HCT116 (cell line): ENCODE measurements at regions not wholly inside any gene's neighbourhood (a gene's known extent, or its start where the extent isn't known, plus 50 kb on each side); places are given as distances from the start of the nearest gene placed in this dataset.

Experiments used
- ATAC-seq: fragments of 200-7000 bp; cut with Tn5 transposase; 2 replicates; pipeline ENCODE4 v1.9.1; 2020; ENCODE audit warnings: mild to moderate bottlenecking, moderate library complexity
- BruUV-seq: library from RNA; stranded (reverse); fragments of 400-500 nt; replicated peaks from 2 replicates; lab custom pipeline; 2021; lab: Mats Ljungman, UMichigan
- CTCF ChIA-PET: fragments of 300-600 bp; sonication (Branson Sonifier 250); formaldehyde crosslinking; loops from one replicate; lab custom pipeline; 2021; ENCODE audit warnings: antibody characterized with exemption; lab: Charles Lee
- POLR2A ChIA-PET: fragments of 300-600, 350-600 bp; sonication (Branson Sonifier 250); formaldehyde crosslinking; loops from one replicate; lab custom pipeline; 2021; ENCODE audit warnings: antibody characterized with exemption; lab: Charles Lee
- RAD21 ChIA-PET, 2 experiments: fragments of 300-600 bp; sonication (Branson Sonifier 250); formaldehyde crosslinking; loops; one replicate each; lab custom pipeline; 2023; ENCODE audit warnings: low total read pairs in 2 of 2; ENCODE audit not compliant: uncharacterized antibody in 2 of 2, unreplicated experiment in 2 of 2, low non-redundant PET in 1 of 2; lab: Charles Lee
- DNase-seq: peaks from one replicate; pipeline ENCODE4 v3.0.0-alpha.2; 2010; ENCODE audit warnings: low read depth, low spot score
- H2AFZ ChIP-seq: fragments of 200-600 bp; shearing (Covaris generic), sonication (generic); 2 replicates; pipeline ENCODE4 v1.6.1; 2017; ENCODE audit warnings: low read depth, mixed run types, mixed read lengths, antibody characterized with exemption, low read length; ENCODE audit not compliant: poor library complexity, severe bottlenecking
- H3K27ac ChIP-seq: 2 replicates; pipeline ENCODE4 v1.5.1; 2012; ENCODE audit warnings: low read depth, low read length
- H3K27me3 ChIP-seq: fragments of 200-600 bp; sonication (generic); 2 replicates; pipeline ENCODE4 v1.6.1; 2016; ENCODE audit warnings: mixed run types, low read length, mixed read lengths; ENCODE audit not compliant: insufficient read depth
- H3K36me3 ChIP-seq, 2 experiments: fragments of 200-500 bp in 1 of 2; fragments of 200-600 bp in 1 of 2; sonication (Bioruptor generic) in 1 of 2; sonication (generic) in 1 of 2; 2 replicates each; pipeline versions ENCODE4 v1.5.1 to v1.6.1; 2014 to 2016; ENCODE audit warnings: low read length in 2 of 2, inconsistent platforms in 1 of 2, mixed read lengths in 1 of 2, mixed run types in 1 of 2; ENCODE audit not compliant: insufficient read depth in 2 of 2, control insufficient read depth in 1 of 2
- H3K4me1 ChIP-seq, 2 experiments: fragments of 200-600 bp in 1 of 2; sonication (generic) in 1 of 2; 2 replicates each; pipeline versions ENCODE4 v1.5.1 to v1.6.1; 2012 to 2017; ENCODE audit warnings: low read length in 2 of 2, inconsistent platforms in 1 of 2, mild to moderate bottlenecking in 1 of 2, mixed read lengths in 1 of 2, mixed run types in 1 of 2, moderate library complexity in 1 of 2; ENCODE audit not compliant: insufficient read depth in 2 of 2, control insufficient read depth in 1 of 2
- H3K4me2 ChIP-seq: fragments of 200-600 bp; sonication (generic); 2 replicates; pipeline ENCODE4 v1.6.1; 2017; ENCODE audit warnings: mixed run types, low read length, mixed read lengths
- H3K4me3 ChIP-seq, 2 experiments: fragments of 200-600 bp in 1 of 2; sonication (generic) in 1 of 2; replicated peaks in 1 of 2; 2 replicates each; pipeline ENCODE4 v1.5.1; 2011 to 2016; ENCODE audit warnings: low read length in 2 of 2, control low read depth in 1 of 2, low read depth in 1 of 2, mild to moderate bottlenecking in 1 of 2, mixed read lengths in 1 of 2, mixed run types in 1 of 2
- H3K79me2 ChIP-seq: fragments of 200-600 bp; sonication (generic); 2 replicates; pipeline ENCODE4 v1.6.1; 2017; ENCODE audit warnings: mild to moderate bottlenecking, mixed run types, low read length, moderate library complexity, mixed read lengths; ENCODE audit not compliant: insufficient read depth
- H3K9ac ChIP-seq: fragments of 200-600 bp; sonication (generic); 2 replicates; pipeline ENCODE4 v1.6.1; 2016; ENCODE audit warnings: low read length, mixed read lengths
- H3K9me2 ChIP-seq: fragments of 200-600 bp; sonication (generic), shearing (Covaris generic); 2 replicates; pipeline ENCODE4 v1.6.1; 2017; ENCODE audit warnings: mixed run types, mild to moderate bottlenecking, moderate library complexity; ENCODE audit not compliant: insufficient read depth
- H3K9me3 ChIP-seq, 2 experiments: fragments of 200-500 bp in 1 of 2; fragments of 200-600 bp in 1 of 2; sonication (Bioruptor generic) in 1 of 2; sonication (generic) in 1 of 2; 2 replicates each; pipeline ENCODE4 v1.6.1; 2014 to 2017; ENCODE audit warnings: low read length in 2 of 2, mixed read lengths in 2 of 2, inconsistent platforms in 1 of 2, low read depth in 1 of 2, mild to moderate bottlenecking in 1 of 2, mixed run types in 1 of 2, moderate library complexity in 1 of 2; ENCODE audit not compliant: control insufficient read depth in 1 of 2, insufficient read depth in 1 of 2
- H4K20me1 ChIP-seq: fragments of 200-600 bp; sonication (generic), shearing (Covaris generic); 2 replicates; pipeline ENCODE4 v1.6.1; 2017; ENCODE audit warnings: mixed run types, mild to moderate bottlenecking, moderate library complexity; ENCODE audit not compliant: insufficient read depth
- CBX3 ChIP-seq: IDR thresholded peaks from 2 replicates; pipeline ENCODE4 v1.6.1; 2012; ENCODE audit warnings: low read depth
- CEBPB ChIP-seq: IDR thresholded peaks from 2 replicates; pipeline ENCODE4 v1.6.1; 2012; ENCODE audit warnings: low read depth
- EGR1 ChIP-seq: IDR thresholded peaks from 2 replicates; pipeline ENCODE4 v1.6.1; 2012; ENCODE audit warnings: low read depth
- EZH2 ChIP-seq: fragments of 200-600 bp; sonication (generic); IDR thresholded peaks from 2 replicates; pipeline ENCODE4 v1.6.1; 2017; ENCODE audit warnings: antibody characterized with exemption, mixed run types
- EZH2phosphoT487 ChIP-seq: fragments of 200-600 bp; IDR thresholded peaks from 2 replicates; pipeline ENCODE4 v1.6.1; 2018; ENCODE audit warnings: antibody characterized with exemption, borderline replicate concordance
- JUND ChIP-seq: IDR thresholded peaks from 2 replicates; pipeline ENCODE4 v1.6.1; 2012
- POLR2A ChIP-seq: IDR thresholded peaks from 2 replicates; pipeline ENCODE4 v1.7.0; 2011; ENCODE audit warnings: borderline replicate concordance; ENCODE audit not compliant: insufficient read depth, insufficient read length; ENCODE audit errors: extremely low read depth
- RAD21 ChIP-seq: IDR thresholded peaks from 2 replicates; pipeline ENCODE4 v1.6.1; 2012; ENCODE audit warnings: low read depth, mild to moderate bottlenecking
- REST ChIP-seq: IDR thresholded peaks from 2 replicates; pipeline ENCODE4 v1.6.1; 2012; ENCODE audit warnings: low read depth
- SIN3A ChIP-seq: IDR thresholded peaks from 2 replicates; pipeline ENCODE4 v1.6.1; 2012; ENCODE audit warnings: low read depth
- SP1 ChIP-seq: IDR thresholded peaks from 2 replicates; pipeline ENCODE4 v1.6.1; 2012; ENCODE audit warnings: low read depth
- SRF ChIP-seq: IDR thresholded peaks from 2 replicates; pipeline ENCODE4 v1.6.1; 2012; ENCODE audit warnings: low read depth
- TCF7L2 ChIP-seq: IDR thresholded peaks from 2 replicates; pipeline ENCODE4 v1.7.0; 2011; ENCODE audit warnings: borderline replicate concordance, inconsistent platforms; ENCODE audit not compliant: insufficient read depth, insufficient read length; ENCODE audit errors: extremely low read depth
- YY1 ChIP-seq: IDR thresholded peaks from 2 replicates; pipeline ENCODE4 v1.6.1; 2011; ENCODE audit warnings: low read length, low read depth, moderate library complexity, mild to moderate bottlenecking; ENCODE audit not compliant: insufficient replicate concordance; ENCODE audit errors: extremely low read depth
- ZBTB33 ChIP-seq: IDR thresholded peaks from 2 replicates; pipeline ENCODE4 v1.6.1; 2011; ENCODE audit warnings: mild to moderate bottlenecking, low read length, moderate library complexity; ENCODE audit not compliant: insufficient replicate concordance; ENCODE audit errors: extremely low read depth
- ZFX ChIP-seq: fragments of 450-650 bp; IDR thresholded peaks from 2 replicates; pipeline ENCODE4 v1.6.1; 2017
- ZNF274 ChIP-seq: fragments of 200-500 bp; sonication (Bioruptor generic); IDR thresholded peaks from 2 replicates; pipeline ENCODE4 v1.6.1; 2014; ENCODE audit warnings: mild to moderate bottlenecking, low read depth, low read length, inconsistent platforms
- intact Hi-C: fragments of 100-400 bp; cut with micrococcal nuclease; formaldehyde crosslinking; loops from 2 replicates; pipeline ENCODE4 v1.10.0; 2022
- TF ChIP-seq, protein P1 (sequence below): IDR thresholded peaks from 2 replicates; pipeline ENCODE4 v1.6.1; 2012

- Histone ChIP-seq H4K20me1 (no peaks in the 10 kb centered on the region), H3K9me3 (peaks cover 4 to 10% of the 10 kb centered on the region in 2 experiments; a peak in 3 of 4 replicates), H3K27me3 (no peaks in the 10 kb centered on the region), H3K4me1 (peaks cover 2 to 17% of the 10 kb centered on the region in 2 experiments; a peak in 3 of 4 replicates), H3K36me3 (no peaks in the 10 kb centered on the region), H3K4me3 (no peak overlapping the region), H3K9ac (no peak overlapping the region), H3K79me2 (no peaks in the 10 kb centered on the region), H3K4me2 (no peak overlapping the region), H3K27ac (no peak overlapping the region), H2AFZ (no peak overlapping the region), H3K9me2 (no peaks in the 10 kb centered on the region)
- ChIA-PET CTCF (no interaction called here), POLR2A (interaction anchor here (1.0 kb wide), 1 partner anchor 89 kb away, joined by 3 read pairs; a partner anchor contains a TSS), RAD21 (no interaction called here)
- intact Hi-C loops = no loop called here
- no peak for ATAC-seq
- DNase-seq = no peak
- no TSS peak for BruUV-seq
- no peak for TF ChIP-seq CBX3
- no peak for TF ChIP-seq CEBPB
- no peak for TF ChIP-seq SIN3A
- TF ChIP-seq, protein P1, sequence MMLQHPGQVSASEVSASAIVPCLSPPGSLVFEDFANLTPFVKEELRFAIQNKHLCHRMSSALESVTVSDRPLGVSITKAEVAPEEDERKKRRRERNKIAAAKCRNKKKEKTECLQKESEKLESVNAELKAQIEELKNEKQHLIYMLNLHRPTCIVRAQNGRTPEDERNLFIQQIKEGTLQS = no peak
- no peak for TF ChIP-seq ZFX
- TF ChIP-seq ZBTB33 = no peak
- no peak for TF ChIP-seq RAD21
- no peak for TF ChIP-seq JUND
- no peak for TF ChIP-seq SP1
- TF ChIP-seq EGR1 = no peak
- no peak for TF ChIP-seq YY1
- no peak for TF ChIP-seq EZH2
- no peak for TF ChIP-seq SRF
- no peak for TF ChIP-seq REST
- no peak for TF ChIP-seq EZH2phosphoT487
- no peak for TF ChIP-seq POLR2A
- no peak for TF ChIP-seq ZNF274
- TF ChIP-seq TCF7L2 = no peak
These were observed 76.8 kb upstream of the BTN3A2 start for GRCh38 chr6:26288155-26288554.
